ENCODE measurements at regions not wholly inside any gene's neighbourhood (a gene's known extent, or its start where the extent isn't known, plus 50 kb on each side); places are given as distances from the start of the nearest gene placed in this dataset.
"Not testable (repeated sequence)": the region's sequence is repeated elsewhere in the genome, so short reads cannot be mapped to it uniquely, and the experiment has no call there.

GRCh38 chr11:37264783-37265182 lies 666.7 kb upstream of the RAG2 start:
- H3K27me3 ChIP-seq = no peaks in the 10 kb centered on the region
- H3K4me1 ChIP-seq = no peaks in the 10 kb centered on the region
- TF ChIP-seq EP300 (IDR thresholded peaks at IDR 0.05) (no peak), POLR2AphosphoS5 (IDR thresholded peaks at IDR 0.05) (no peak), CTCF (IDR thresholded peaks at IDR 0.05) (no peak), POLR2A (IDR thresholded peaks at IDR 0.05) (no peak)
- peaks cover 0 to 4% (median 2%) of the 10 kb centered on the region in 4 donors for H3K9me3 ChIP-seq
- intact Hi-C loops (cut with DNase I; ENCODE audit: low total_unique reads) = no loop called here
- H3K4me3 ChIP-seq = no peak overlapping the region
- 52 to 64% (median 60%) methylated on average over 4 of the region's 4 CpGs for WGBS, 5 donors
- DNase-seq = no peak
- no peaks in the 10 kb centered on the region for H3K36me3 ChIP-seq
- H3K27ac ChIP-seq = no peak overlapping the region

- TF ChIP-seq CTCF (IDR thresholded peaks at IDR 0.05) (no peak), POLR2A (IDR thresholded peaks at IDR 0.05) (no peak)
- Histone ChIP-seq H3K9me3 (peaks cover 0 to 4% (median 2%) of the 10 kb centered on the region in 4 donors), H3K4me1 (no peaks in the 10 kb centered on the region), H3K36me3 (no peaks in the 10 kb centered on the region), H3K27me3 (no peaks in the 10 kb centered on the region), H3K4me3 (no peak overlapping the region), H3K27ac (no peak overlapping the region)
- 38 to 49% (median 45%) methylated on average over 1 of the region's 1 CpG for WGBS, 5 donors
- DNase-seq = no peak
- intact Hi-C loops (cut with DNase I; ENCODE audit: low total_unique reads) = no loop called here
Measured at GRCh38 chr11:37264060-37264459, 666.0 kb upstream of the RAG2 start.

- intact Hi-C loops (cut with DNase I; ENCODE audit: low total_unique reads); H3K4me1 ChIP-seq; H3K4me3 ChIP-seq; H3K27ac ChIP-seq; DNase-seq; H3K36me3 ChIP-seq; H3K9me3 ChIP-seq; H3K27me3 ChIP-seq: not testable (repeated sequence)
- 77 to 86% (median 81%) methylated on average over 9 of the region's 9 CpGs for WGBS, 5 donors
Measured at GRCh38 chr11:37263467-37263866, 665.4 kb upstream of the RAG2 start.

- no peaks in the 10 kb centered on the region for H3K36me3 ChIP-seq
- H3K4me3 ChIP-seq = no peak overlapping the region
- TF ChIP-seq EP300 (IDR thresholded peaks at IDR 0.05) (no peak), POLR2AphosphoS5 (IDR thresholded peaks at IDR 0.05) (no peak), POLR2A (IDR thresholded peaks at IDR 0.05) (no peak), CTCF (IDR thresholded peaks at IDR 0.05) (no peak)
- peaks cover 0 to 4% (median 2%) of the 10 kb centered on the region in 4 donors for H3K9me3 ChIP-seq
- intact Hi-C loops (cut with DNase I; ENCODE audit: low total_unique reads) = no loop called here
- WGBS, 5 donors = 15 to 32% (median 20%) methylated on average over 3 of the region's 3 CpGs
- DNase-seq = no peak
- H3K27ac ChIP-seq = no peak overlapping the region
- no peaks in the 10 kb centered on the region for H3K27me3 ChIP-seq
- H3K4me1 ChIP-seq = no peaks in the 10 kb centered on the region
Measured at GRCh38 chr11:37259734-37260133, 661.7 kb upstream of the RAG2 start.

GRCh38 chr11:37248145-37248544 lies 650.1 kb upstream of the RAG2 start:
- no peaks in the 10 kb centered on the region for H3K4me1 ChIP-seq
- TF ChIP-seq POLR2AphosphoS5 (IDR thresholded peaks at IDR 0.05) (no peak), POLR2A (IDR thresholded peaks at IDR 0.05) (no peak), CTCF (IDR thresholded peaks at IDR 0.05) (no peak), EP300 (IDR thresholded peaks at IDR 0.05) (no peak)
- H3K27ac ChIP-seq = no peak overlapping the region
- no peaks in the 10 kb centered on the region for H3K36me3 ChIP-seq
- no peak overlapping the region for H3K4me3 ChIP-seq
- no peak for DNase-seq
- H3K27me3 ChIP-seq = no peaks in the 10 kb centered on the region
- intact Hi-C loops (cut with DNase I; ENCODE audit: low total_unique reads) = no loop called here
- H3K9me3 ChIP-seq = peaks cover 0 to 10% (median 2%) of the 10 kb centered on the region in 4 donors
- 48 to 69% (median 56%) methylated on average over 2 of the region's 2 CpGs for WGBS, 5 donors

GRCh38 chr11:37246092-37246491 lies 648.1 kb upstream of the RAG2 start:
- intact Hi-C loops (cut with DNase I; ENCODE audit: low total_unique reads); H3K4me1 ChIP-seq; H3K36me3 ChIP-seq; H3K27me3 ChIP-seq; H3K9me3 ChIP-seq; H3K4me3 ChIP-seq; DNase-seq; H3K27ac ChIP-seq: not testable (repeated sequence)
- 86 to 94% (median 90%) methylated on average over 5 to 15 of the region's 15 CpGs for WGBS, 5 donors

All from stomach (tissue), 8 donors.